Vagina (tissue), 2 donors: ENCODE measurements at regions not wholly inside any gene's neighbourhood (a gene's known extent, or its start where the extent isn't known, plus 50 kb on each side); places are given as distances from the start of the nearest gene placed in this dataset.

Source experiments
- DNase-seq, 2 donors: peaks; one replicate each; pipeline ENCODE4 v3.0.0-alpha.2; 2017; ENCODE audit errors: extremely low spot score in 2 of 2
- H3K27ac ChIP-seq: fragments of 200-600 bp; sonication (generic); one replicate; pipeline ENCODE4 v1.5.1; 2019
- H3K27me3 ChIP-seq: fragments of 200-600 bp; sonication (generic); one replicate; pipeline ENCODE4 v1.5.1; 2019
- H3K36me3 ChIP-seq, 2 donors: fragments of 200-600 bp; sonication (generic); one replicate each; pipeline ENCODE4 v1.5.1; 2017 to 2019
- H3K4me1 ChIP-seq: fragments of 200-600 bp; sonication (generic); one replicate; pipeline ENCODE4 v1.5.1; 2019
- H3K4me3 ChIP-seq, 2 donors: fragments of 200-600 bp; sonication (generic); 1 replicate in 1 of 2; 2 replicates in 1 of 2; pipeline ENCODE4 v1.5.1; 2016 to 2019
- H3K9me3 ChIP-seq: fragments of 200-600 bp; sonication (generic); one replicate; pipeline ENCODE4 v1.5.1; 2019
- CTCF ChIP-seq, 3 experiments: fragments of 450-650 bp in 2 of 3; fragments of 200-600 bp in 1 of 3; sonication (generic) in 1 of 3; IDR thresholded peaks; one replicate each; pipeline ENCODE4 v1.5.1; 2017 to 2019; ENCODE audit warnings: antibody characterized with exemption in 3 of 3, mild to moderate bottlenecking in 2 of 3, moderate library complexity in 2 of 3
- POLR2A ChIP-seq, 2 donors: fragments of 450-650 bp; IDR thresholded peaks; one replicate each; pipeline ENCODE4 v1.6.1; 2017; ENCODE audit warnings: antibody characterized with exemption in 2 of 2, mild to moderate bottlenecking in 2 of 2, moderate library complexity in 2 of 2
- POLR2AphosphoS5 ChIP-seq, 2 donors: sonication (generic); formaldehyde crosslinking; IDR thresholded peaks; one replicate each; pipeline ENCODE4 v1.9.0; 2017; ENCODE audit warnings: antibody characterized with exemption in 2 of 2, mild to moderate bottlenecking in 2 of 2, low read depth in 1 of 2; ENCODE audit not compliant: insufficient read depth in 1 of 2
- intact Hi-C: fragments of 100-400 bp; cut with DNase I; formaldehyde crosslinking; loops from one replicate; pipeline ENCODE4 v1.15.1; 2023

GRCh38 chr2:111675419-111676194, 208.4 kb downstream of the ANAPC1 start:
- TF ChIP-seq POLR2AphosphoS5 (IDR thresholded peaks at IDR 0.05; ENCODE audit: insufficient read depth in 1 of 2, low read depth in 1 of 2) = no peak
- no peak for TF ChIP-seq POLR2A (IDR thresholded peaks at IDR 0.05)
- TF ChIP-seq CTCF (IDR thresholded peaks at IDR 0.05) = no peak
- intact Hi-C loops = no loop called here
- no peak overlapping the region for H3K4me3 ChIP-seq
- no peaks in the 10 kb centered on the region for H3K36me3 ChIP-seq
- H3K9me3 ChIP-seq = no peaks in the 10 kb centered on the region
- no peak overlapping the region for H3K27ac ChIP-seq
- no peak for DNase-seq
- no peaks in the 10 kb centered on the region for H3K4me1 ChIP-seq
- H3K27me3 ChIP-seq = no peaks in the 10 kb centered on the region

DNA sequence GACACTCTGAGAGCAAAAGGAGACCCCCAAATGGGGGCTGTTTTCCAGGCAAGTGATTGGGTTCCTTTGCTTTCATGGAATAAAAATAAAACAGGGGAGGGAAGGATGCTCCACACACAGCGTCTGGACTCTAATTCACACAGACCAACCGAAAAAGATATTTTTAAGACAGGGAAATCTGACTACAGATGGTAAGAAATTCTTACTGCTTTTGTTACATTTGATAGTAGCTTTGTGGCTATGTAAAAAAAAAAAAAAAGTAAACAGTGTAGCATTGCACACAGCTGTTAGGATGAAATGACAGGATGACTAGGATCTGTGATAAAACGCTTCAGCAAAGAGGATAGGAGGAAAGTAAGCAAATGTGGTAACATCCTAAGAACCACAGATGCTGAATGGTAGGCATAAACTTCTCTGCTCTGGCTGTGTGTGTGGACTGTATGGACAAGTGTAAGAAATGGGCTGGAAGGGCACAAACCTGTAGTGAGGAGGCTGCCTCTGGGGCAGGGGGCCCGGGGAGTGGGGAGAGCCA, 207.6 kb downstream of the ANAPC1 start:
- H3K4me1 ChIP-seq = no peaks in the 10 kb centered on the region
- H3K9me3 ChIP-seq = no peaks in the 10 kb centered on the region
- intact Hi-C loops = no loop called here
- H3K27me3 ChIP-seq = no peaks in the 10 kb centered on the region
- no peaks in the 10 kb centered on the region for H3K36me3 ChIP-seq
- H3K27ac ChIP-seq = no peak overlapping the region
- TF ChIP-seq CTCF (IDR thresholded peaks at IDR 0.05) = no peak
- no peak for TF ChIP-seq POLR2AphosphoS5 (IDR thresholded peaks at IDR 0.05; ENCODE audit: insufficient read depth in 1 of 2, low read depth in 1 of 2)
- no peak for TF ChIP-seq POLR2A (IDR thresholded peaks at IDR 0.05)
- no peak overlapping the region for H3K4me3 ChIP-seq
- no peak for DNase-seq

- Histone ChIP-seq H3K4me3 (no peak overlapping the region), H3K9me3 (no peaks in the 10 kb centered on the region), H3K27me3 (no peaks in the 10 kb centered on the region), H3K36me3 (no peaks in the 10 kb centered on the region), H3K4me1 (no peaks in the 10 kb centered on the region), H3K27ac (no peak overlapping the region)
- intact Hi-C loops = no loop called here
- DNase-seq = no peak
- TF ChIP-seq POLR2AphosphoS5 (IDR thresholded peaks at IDR 0.05; ENCODE audit: insufficient read depth in 1 of 2, low read depth in 1 of 2) = no peak
- TF ChIP-seq CTCF (IDR thresholded peaks at IDR 0.05) = no peak
- no peak for TF ChIP-seq POLR2A (IDR thresholded peaks at IDR 0.05)
Measured at GRCh38 chr2:111678161-111678560, 205.8 kb downstream of the ANAPC1 start.

DNA sequence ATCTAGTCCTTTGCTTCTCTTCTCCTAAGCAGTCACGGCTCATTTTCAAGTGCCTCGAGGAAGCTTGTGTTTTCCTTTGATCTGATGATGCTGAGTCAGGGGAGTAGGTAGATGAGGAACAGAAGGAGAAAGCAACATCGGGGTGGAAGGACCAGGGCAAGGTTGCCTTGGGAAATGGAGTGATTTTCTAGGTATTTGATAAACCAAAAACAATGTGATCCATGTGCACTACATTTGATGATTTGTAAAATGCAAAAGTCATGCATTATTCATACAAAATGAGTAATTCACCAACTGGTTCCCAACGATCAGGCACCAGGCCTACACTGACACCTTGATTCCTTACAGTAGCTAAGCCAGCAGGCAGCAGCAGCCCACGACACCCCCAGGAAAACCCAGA, 205.3 kb downstream of the ANAPC1 start:
- intact Hi-C loops = no loop called here
- H3K27me3 ChIP-seq = no peaks in the 10 kb centered on the region
- H3K27ac ChIP-seq = no peak overlapping the region
- TF ChIP-seq CTCF (IDR thresholded peaks at IDR 0.05) = no peak
- TF ChIP-seq POLR2A (IDR thresholded peaks at IDR 0.05) = no peak
- TF ChIP-seq POLR2AphosphoS5 (IDR thresholded peaks at IDR 0.05; ENCODE audit: insufficient read depth in 1 of 2, low read depth in 1 of 2) = no peak
- no peaks in the 10 kb centered on the region for H3K9me3 ChIP-seq
- H3K36me3 ChIP-seq = no peaks in the 10 kb centered on the region
- DNase-seq = no peak
- no peaks in the 10 kb centered on the region for H3K4me1 ChIP-seq
- no peak overlapping the region for H3K4me3 ChIP-seq

- Histone ChIP-seq H3K27ac (no peak overlapping the region), H3K9me3 (no peaks in the 10 kb centered on the region), H3K4me1 (no peaks in the 10 kb centered on the region), H3K4me3 (no peak overlapping the region), H3K27me3 (no peaks in the 10 kb centered on the region), H3K36me3 (no peaks in the 10 kb centered on the region)
- intact Hi-C loops = no loop called here
- no peak for DNase-seq
- TF ChIP-seq POLR2A (IDR thresholded peaks at IDR 0.05) = no peak
- TF ChIP-seq POLR2AphosphoS5 (IDR thresholded peaks at IDR 0.05; ENCODE audit: insufficient read depth in 1 of 2, low read depth in 1 of 2) = no peak
- TF ChIP-seq CTCF (IDR thresholded peaks at IDR 0.05) = no peak
Measured at GRCh38 chr2:111679202-111679601, 204.8 kb downstream of the ANAPC1 start.
